Activated T-cell treated with anti-CD3 and anti-CD28 coated beads, Interleukin-2, amount 50 U/mL, for 24 hours (primary cell): ENCODE measurements at regions not wholly inside any gene's neighbourhood (a gene's known extent, or its start where the extent isn't known, plus 50 kb on each side); places are given as distances from the start of the nearest gene placed in this dataset.

ENCODE experiments used
- DNase-seq: peaks from one replicate; pipeline ENCODE4 v3.0.0-alpha.2; 2020
- H3K27ac Mint-ChIP-seq: 2 replicates; pipeline ENCODE4 v1.8.0; 2020; ENCODE audit warnings: mild to moderate bottlenecking, mixed read lengths
- H3K27me3 Mint-ChIP-seq: 2 replicates; pipeline ENCODE4 v1.8.0; 2020; ENCODE audit warnings: mixed read lengths
- H3K36me3 Mint-ChIP-seq: 2 replicates; pipeline ENCODE4 v1.8.0; 2020; ENCODE audit warnings: low read depth, mixed read lengths
- H3K4me1 Mint-ChIP-seq: 2 replicates; pipeline ENCODE4 v1.8.0; 2020; ENCODE audit warnings: low read depth, mixed read lengths
- H3K4me3 Mint-ChIP-seq: 2 replicates; pipeline ENCODE4 v1.8.0; 2020; ENCODE audit warnings: mild to moderate bottlenecking, moderate library complexity, mixed read lengths
- H3K9me3 Mint-ChIP-seq: 2 replicates; pipeline ENCODE4 v1.8.0; 2020; ENCODE audit warnings: mixed read lengths

DNA sequence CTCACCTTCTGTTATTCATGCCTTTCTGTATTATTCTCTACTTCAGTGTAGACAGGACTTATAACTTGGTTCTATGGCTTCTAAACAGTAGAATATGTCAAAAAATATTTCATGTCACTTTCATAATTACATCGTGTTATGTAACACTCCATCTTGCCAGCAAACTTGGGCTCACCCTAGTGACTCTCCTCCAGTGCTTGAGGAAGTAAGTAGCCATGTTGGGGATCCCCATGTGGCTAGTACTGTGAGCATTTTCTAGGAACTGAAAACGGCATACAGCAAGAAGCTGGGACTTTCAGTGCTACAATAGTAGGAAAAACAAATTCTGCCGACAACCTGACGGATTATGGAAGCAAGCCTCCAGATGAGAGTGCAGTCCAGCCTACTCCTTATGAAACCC is 495.6 kb downstream of the SLITRK6 start:
- Mint-ChIP-seq H3K27me3 (no peaks in the 10 kb centered on the region), H3K9me3 (peaks cover 12% of the 10 kb centered on the region), H3K36me3 (no peaks in the 10 kb centered on the region), H3K4me1 (no peaks in the 10 kb centered on the region), H3K4me3 (no peak overlapping the region), H3K27ac (no peak overlapping the region)
- DNase-seq: no peak

DNA sequence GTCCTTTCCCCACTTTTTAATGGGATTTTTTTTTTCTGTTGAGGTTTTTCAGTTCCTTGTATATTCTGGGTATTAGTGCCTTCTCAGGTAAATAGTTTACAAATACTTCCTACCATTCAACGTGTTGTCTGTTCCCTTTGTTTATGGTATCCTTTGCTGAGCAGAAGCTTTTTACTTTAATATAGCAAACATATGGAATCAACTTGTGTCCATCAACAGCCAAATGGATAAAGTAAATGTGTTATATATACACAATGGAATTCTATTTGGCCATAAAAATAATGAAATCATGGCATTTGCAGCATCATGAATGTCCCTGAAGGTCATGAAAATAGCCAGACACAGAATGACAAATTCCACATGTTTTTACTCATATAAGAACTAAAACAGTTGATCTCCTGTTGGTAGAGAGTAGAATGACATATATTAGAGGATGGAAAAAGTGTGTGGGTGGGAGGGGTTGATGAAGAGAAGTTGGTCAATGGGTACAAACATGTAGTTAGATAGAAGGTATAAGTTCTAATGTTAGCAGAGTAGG is 500.8 kb downstream of the SLITRK6 start:
- DNase-seq: no peak
- Mint-ChIP-seq H3K36me3 (no peaks in the 10 kb centered on the region), H3K9me3 (peaks cover 12% of the 10 kb centered on the region), H3K27ac (no peak overlapping the region), H3K4me1 (no peaks in the 10 kb centered on the region), H3K4me3 (no peak overlapping the region), H3K27me3 (no peaks in the 10 kb centered on the region)

GRCh38 chr13:85288698-85289097 is 510.5 kb downstream of the SLITRK6 start:
- Mint-ChIP-seq H3K27ac (no peak overlapping the region), H3K27me3 (no peaks in the 10 kb centered on the region), H3K9me3 (no peaks in the 10 kb centered on the region), H3K36me3 (no peaks in the 10 kb centered on the region), H3K4me3 (no peak overlapping the region), H3K4me1 (no peaks in the 10 kb centered on the region)
- DNase-seq: no peak

DNA sequence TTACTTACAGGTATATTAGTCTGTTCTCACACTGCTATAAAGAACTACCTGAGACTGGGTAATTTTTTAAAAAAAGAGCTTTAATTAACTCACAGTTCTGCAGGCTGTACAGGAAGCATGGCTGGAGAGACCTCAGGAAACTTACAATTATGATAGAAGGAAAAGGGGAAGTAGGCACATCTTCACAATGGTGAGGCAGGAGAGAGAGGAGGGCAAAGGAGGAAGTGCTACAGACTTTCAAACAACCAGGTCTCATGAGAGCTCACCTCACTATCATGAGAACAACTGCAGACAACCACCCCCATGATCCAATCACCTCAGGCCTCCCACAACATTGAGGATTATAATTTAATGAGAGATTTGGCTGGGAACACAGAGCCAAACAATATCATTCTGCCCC is 511.7 kb downstream of the SLITRK6 start:
- Mint-ChIP-seq H3K9me3 (no peaks in the 10 kb centered on the region), H3K4me1 (no peaks in the 10 kb centered on the region), H3K27ac (no peak overlapping the region), H3K27me3 (no peaks in the 10 kb centered on the region), H3K36me3 (no peaks in the 10 kb centered on the region), H3K4me3 (no peak overlapping the region)
- DNase-seq: no peak

DNA sequence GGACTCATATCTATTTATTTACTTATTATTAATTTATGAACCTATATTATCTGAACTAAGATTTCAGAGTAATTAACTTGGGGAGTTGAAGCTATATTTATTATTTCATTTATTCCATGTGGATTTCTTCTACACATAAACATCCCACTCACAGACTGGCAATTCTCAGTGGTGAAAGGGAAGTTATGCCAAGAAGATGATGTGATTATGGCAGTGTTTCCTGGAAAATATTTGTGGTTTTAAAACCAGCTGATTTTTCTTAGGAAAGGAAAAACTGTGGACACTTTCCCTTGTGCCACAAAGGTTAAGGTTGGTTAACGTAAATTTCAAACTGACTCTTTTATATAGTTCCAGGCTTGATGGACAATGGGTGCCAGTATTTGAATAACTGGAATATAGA is 513.1 kb downstream of the SLITRK6 start:
- H3K4me1 Mint-ChIP-seq: no peaks in the 10 kb centered on the region
- DNase-seq: no peak

DNA sequence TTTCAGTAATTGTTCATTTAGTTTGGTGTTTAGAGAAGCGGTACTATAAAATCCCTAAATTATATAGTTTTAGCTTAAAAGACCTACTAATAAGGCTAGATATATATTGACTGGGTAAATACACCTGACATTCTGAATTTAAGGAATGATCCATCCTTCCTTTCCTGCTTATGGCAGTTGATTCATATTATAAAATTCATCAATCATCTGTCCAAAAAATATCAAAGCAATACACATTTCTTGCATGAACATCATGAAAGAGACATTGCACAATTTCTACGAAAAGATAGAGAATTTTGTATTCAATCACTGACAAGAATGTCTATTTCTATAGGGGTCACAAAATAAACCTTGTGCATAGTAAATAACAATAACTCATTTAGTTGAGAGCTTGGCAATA is 514.9 kb downstream of the SLITRK6 start:
- Mint-ChIP-seq H3K4me3 (no peak overlapping the region), H3K9me3 (no peaks in the 10 kb centered on the region), H3K36me3 (no peaks in the 10 kb centered on the region), H3K27me3 (no peaks in the 10 kb centered on the region), H3K27ac (no peak overlapping the region), H3K4me1 (no peaks in the 10 kb centered on the region)
- no peak for DNase-seq

More for the DNA sequence above, 513.1 kb downstream of the SLITRK6 start:
- Mint-ChIP-seq H3K27ac (no peak overlapping the region), H3K9me3 (no peaks in the 10 kb centered on the region), H3K36me3 (no peaks in the 10 kb centered on the region), H3K27me3 (no peaks in the 10 kb centered on the region), H3K4me3 (no peak overlapping the region)

DNA sequence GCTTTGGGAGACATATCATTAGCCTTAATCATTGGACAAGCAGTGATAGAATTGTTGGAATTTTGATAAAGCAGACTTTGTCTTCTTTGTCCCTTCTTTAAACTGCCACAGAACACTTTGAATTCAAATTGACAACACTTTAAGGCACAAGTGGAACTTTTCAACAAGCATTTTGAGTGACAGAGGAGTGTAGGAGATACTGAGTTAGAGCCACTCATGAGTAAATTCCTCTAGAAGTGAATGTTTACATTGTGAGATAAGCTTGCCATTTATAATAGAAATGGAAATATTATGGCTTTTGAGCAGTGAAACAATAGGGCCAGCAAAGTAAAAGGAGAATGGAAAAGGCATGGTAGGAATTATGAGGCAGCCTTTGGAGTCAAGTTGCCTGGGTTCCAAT is 515.8 kb downstream of the SLITRK6 start:
- H3K27ac Mint-ChIP-seq: no peak overlapping the region
- H3K4me1 Mint-ChIP-seq: no peaks in the 10 kb centered on the region
- no peaks in the 10 kb centered on the region for H3K9me3 Mint-ChIP-seq
- no peaks in the 10 kb centered on the region for H3K27me3 Mint-ChIP-seq
- no peak for DNase-seq
- no peaks in the 10 kb centered on the region for H3K36me3 Mint-ChIP-seq
- no peak overlapping the region for H3K4me3 Mint-ChIP-seq

DNA sequence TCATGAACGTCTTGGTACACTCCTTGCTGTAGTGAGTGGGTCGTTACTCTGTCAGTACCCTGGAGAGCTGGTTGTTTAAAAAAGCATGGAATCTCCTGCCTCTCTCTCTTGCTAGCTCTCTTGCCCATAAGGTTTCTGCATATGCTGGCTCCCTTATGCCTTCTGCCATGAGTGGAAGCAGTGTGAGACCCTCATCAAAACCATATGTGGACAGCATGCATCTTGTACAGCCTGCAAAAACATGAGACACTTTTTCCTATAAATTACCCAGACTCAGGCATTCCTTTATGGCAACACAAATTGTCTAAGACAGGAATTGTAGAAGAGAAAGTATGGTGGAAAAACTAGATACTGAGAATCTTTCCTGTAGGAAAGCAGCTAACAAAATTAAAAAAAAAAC is 516.3 kb downstream of the SLITRK6 start:
- Mint-ChIP-seq H3K9me3 (no peaks in the 10 kb centered on the region), H3K4me1 (no peaks in the 10 kb centered on the region), H3K27ac (no peak overlapping the region)

GRCh38 chr13:85278851-85279250 is 520.4 kb downstream of the SLITRK6 start:
- DNase-seq: no peak
- Mint-ChIP-seq H3K9me3 (peaks cover 6% of the 10 kb centered on the region), H3K27me3 (no peaks in the 10 kb centered on the region), H3K36me3 (no peaks in the 10 kb centered on the region), H3K4me3 (no peak overlapping the region), H3K4me1 (no peaks in the 10 kb centered on the region), H3K27ac (no peak overlapping the region)

More for the DNA sequence above, 516.3 kb downstream of the SLITRK6 start:
- H3K4me3 Mint-ChIP-seq: no peak overlapping the region
- DNase-seq: no peak
- H3K27me3 Mint-ChIP-seq: no peaks in the 10 kb centered on the region
- no peaks in the 10 kb centered on the region for H3K36me3 Mint-ChIP-seq

- H3K4me3 Mint-ChIP-seq: no peak overlapping the region
- DNase-seq: no peak
- peaks cover 6% of the 10 kb centered on the region for H3K9me3 Mint-ChIP-seq
- H3K27me3 Mint-ChIP-seq: no peaks in the 10 kb centered on the region
- H3K4me1 Mint-ChIP-seq: no peaks in the 10 kb centered on the region
- H3K27ac Mint-ChIP-seq: no peak overlapping the region
- H3K36me3 Mint-ChIP-seq: no peaks in the 10 kb centered on the region
These were observed 521.5 kb downstream of the SLITRK6 start for GRCh38 chr13:85277748-85278147.

GRCh38 chr13:85266771-85267170 is 532.4 kb downstream of the SLITRK6 start:
- Mint-ChIP-seq H3K4me1 (no peaks in the 10 kb centered on the region), H3K27ac (no peak overlapping the region), H3K4me3 (no peak overlapping the region), H3K36me3 (no peaks in the 10 kb centered on the region), H3K9me3 (peaks cover 24% of the 10 kb centered on the region), H3K27me3 (no peaks in the 10 kb centered on the region)
- DNase-seq: no peak

DNA sequence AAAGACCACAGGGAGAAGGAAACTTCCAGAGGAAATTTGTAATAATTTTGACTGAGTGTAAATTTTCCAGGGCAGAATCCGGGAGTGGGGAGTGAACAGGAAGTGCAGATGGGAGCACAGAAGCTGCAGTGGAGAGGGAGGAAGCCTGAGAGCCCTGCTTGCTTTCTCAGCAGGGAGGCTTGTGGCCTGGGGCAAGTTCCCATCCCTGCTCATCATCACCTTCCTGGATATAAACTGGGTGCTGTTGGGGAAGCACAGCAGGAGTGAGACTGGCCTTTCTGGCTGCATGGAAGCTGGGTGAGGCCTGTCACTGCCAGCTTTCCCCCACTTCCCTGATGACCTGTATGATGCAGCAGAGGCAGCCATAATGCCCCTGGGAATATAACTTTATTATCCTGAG is 532.9 kb downstream of the SLITRK6 start:
- no peak for DNase-seq
- no peaks in the 10 kb centered on the region for H3K27me3 Mint-ChIP-seq

DNA sequence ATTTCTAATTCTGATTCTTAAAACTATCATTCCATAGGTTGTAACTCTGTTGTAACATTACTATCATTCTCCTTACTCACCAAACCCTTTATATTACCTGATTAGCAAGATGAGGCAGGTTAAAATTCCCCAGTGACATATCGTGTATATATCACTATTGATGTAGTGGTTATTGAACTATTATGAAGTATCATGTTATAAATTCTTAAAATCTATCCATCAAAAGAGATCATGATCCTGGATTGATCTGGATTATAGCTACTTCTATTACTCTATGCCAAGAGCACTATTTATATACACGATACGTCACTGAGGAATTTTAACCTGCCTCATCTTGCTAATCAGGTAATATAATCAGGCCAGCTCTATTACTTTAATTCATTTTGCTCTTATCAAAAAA is 533.9 kb downstream of the SLITRK6 start:
- Mint-ChIP-seq H3K36me3 (no peaks in the 10 kb centered on the region), H3K4me1 (no peaks in the 10 kb centered on the region), H3K27me3 (no peaks in the 10 kb centered on the region), H3K9me3 (peaks cover 27% of the 10 kb centered on the region), H3K27ac (no peak overlapping the region), H3K4me3 (no peak overlapping the region)
- no peak for DNase-seq

More for the DNA sequence above, 532.9 kb downstream of the SLITRK6 start:
- no peak overlapping the region for H3K4me3 Mint-ChIP-seq
- no peaks in the 10 kb centered on the region for H3K4me1 Mint-ChIP-seq
- no peak overlapping the region for H3K27ac Mint-ChIP-seq
- H3K9me3 Mint-ChIP-seq: peaks cover 27% of the 10 kb centered on the region
- no peaks in the 10 kb centered on the region for H3K36me3 Mint-ChIP-seq

- H3K9me3 Mint-ChIP-seq: peaks cover 12% of the 10 kb centered on the region
- no peak overlapping the region for H3K27ac Mint-ChIP-seq
- H3K27me3 Mint-ChIP-seq: no peaks in the 10 kb centered on the region
- H3K36me3 Mint-ChIP-seq: no peaks in the 10 kb centered on the region
- no peaks in the 10 kb centered on the region for H3K4me1 Mint-ChIP-seq
- no peak overlapping the region for H3K4me3 Mint-ChIP-seq
- DNase-seq: no peak
These were observed 536.7 kb downstream of the SLITRK6 start for GRCh38 chr13:85262499-85262898.

DNA sequence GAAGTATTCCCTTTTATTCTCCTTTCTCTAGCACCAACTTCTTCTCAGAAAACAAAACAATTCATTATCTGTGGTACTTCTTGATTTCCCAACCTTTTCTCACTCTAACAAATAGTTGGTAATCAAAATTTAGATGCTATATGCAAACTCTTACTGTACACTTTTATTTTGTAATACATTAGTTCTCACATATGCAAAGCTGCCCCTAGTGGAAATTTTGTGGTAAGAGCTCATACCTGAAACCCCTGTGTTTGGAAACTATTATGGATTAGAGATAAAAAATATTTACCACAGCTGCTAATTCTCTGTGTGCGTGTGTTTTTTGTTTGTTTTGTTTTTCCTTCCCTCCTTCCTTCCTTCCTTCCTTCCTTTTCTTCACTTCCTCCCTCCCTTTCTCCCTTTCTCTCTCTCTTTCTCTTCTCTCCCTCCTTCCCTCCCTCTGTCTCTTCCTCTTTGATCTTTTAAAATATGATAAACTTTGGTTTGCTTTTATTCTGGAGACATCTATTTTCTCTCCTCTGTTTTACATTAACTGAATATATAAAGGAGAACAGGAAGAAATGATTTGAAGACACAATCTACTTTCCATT is 537.4 kb downstream of the SLITRK6 start:
- no peaks in the 10 kb centered on the region for H3K27me3 Mint-ChIP-seq
- H3K36me3 Mint-ChIP-seq: no peaks in the 10 kb centered on the region
- H3K4me1 Mint-ChIP-seq: no peaks in the 10 kb centered on the region
- peaks cover 12% of the 10 kb centered on the region for H3K9me3 Mint-ChIP-seq
- H3K4me3 Mint-ChIP-seq: no peak overlapping the region
- no peak for DNase-seq
- H3K27ac Mint-ChIP-seq: no peak overlapping the region

- Mint-ChIP-seq H3K4me1 (no peaks in the 10 kb centered on the region), H3K9me3 (peaks cover 12% of the 10 kb centered on the region), H3K36me3 (no peaks in the 10 kb centered on the region), H3K27me3 (no peaks in the 10 kb centered on the region), H3K27ac (no peak overlapping the region), H3K4me3 (no peak overlapping the region)
- DNase-seq: no peak
These were observed 538.3 kb downstream of the SLITRK6 start for GRCh38 chr13:85260896-85261295.
